ENCODE measurements at regions not wholly inside any gene's neighbourhood (a gene's known extent, or its start where the extent isn't known, plus 50 kb on each side); places are given as distances from the start of the nearest gene placed in this dataset.
"Not testable (repeated sequence)": the region's sequence is repeated elsewhere in the genome, so short reads cannot be mapped to it uniquely, and the experiment has no call there.

- H3K36me3 ChIP-seq (ENCODE audit: control insufficient read depth, insufficient read depth, low read length), result no peaks in the 10 kb centered on the region
- no peak for DNase-seq (ENCODE audit: extremely low read depth, insufficient read length)
- H3K27me3 ChIP-seq (replicated peaks; ENCODE audit: control insufficient read depth, insufficient read depth, low read length), result no peaks in the 10 kb centered on the region
- no peak overlapping the region for H3K4me3 ChIP-seq (replicated peaks; ENCODE audit: low read depth, low read length)
- TF ChIP-seq CTCF (IDR thresholded peaks at IDR 0.05; ENCODE audit: insufficient read depth, low read length, poor library complexity, severe bottlenecking), result no peak
Observed at GRCh38 chr7:118948508-118948907, 724.0 kb downstream of the ANKRD7 start.

- no peak for TF ChIP-seq CTCF (IDR thresholded peaks at IDR 0.05; ENCODE audit: insufficient read depth, low read length, poor library complexity, severe bottlenecking)
- no peak overlapping the region for H3K4me3 ChIP-seq (replicated peaks; ENCODE audit: low read depth, low read length)
Observed at GRCh38 chr7:118949031-118949430, 724.5 kb downstream of the ANKRD7 start.

GRCh38 chr7:118956285-118956684 is 731.8 kb downstream of the ANKRD7 start:
- H3K4me3 ChIP-seq (replicated peaks; ENCODE audit: low read depth, low read length), result not testable (repeated sequence)

More at GRCh38 chr7:118949031-118949430, 724.5 kb downstream of the ANKRD7 start:
- Histone ChIP-seq H3K36me3 (ENCODE audit: control insufficient read depth, insufficient read depth, low read length) (no peaks in the 10 kb centered on the region), H3K27me3 (replicated peaks; ENCODE audit: control insufficient read depth, insufficient read depth, low read length) (no peaks in the 10 kb centered on the region)
- DNase-seq (ENCODE audit: extremely low read depth, insufficient read length), result no peak

GRCh38 chr7:118969370-118969769 is 744.9 kb downstream of the ANKRD7 start:
- Histone ChIP-seq H3K36me3 (ENCODE audit: control insufficient read depth, insufficient read depth, low read length) (no peaks in the 10 kb centered on the region), H3K27me3 (replicated peaks; ENCODE audit: control insufficient read depth, insufficient read depth, low read length) (no peaks in the 10 kb centered on the region), H3K4me3 (replicated peaks; ENCODE audit: low read depth, low read length) (no peak overlapping the region)
- no peak for DNase-seq (ENCODE audit: extremely low read depth, insufficient read length)
- no peak for TF ChIP-seq CTCF (IDR thresholded peaks at IDR 0.05; ENCODE audit: insufficient read depth, low read length, poor library complexity, severe bottlenecking)

More at GRCh38 chr7:118956285-118956684, 731.8 kb downstream of the ANKRD7 start:
- DNase-seq (ENCODE audit: extremely low read depth, insufficient read length); H3K36me3 ChIP-seq (ENCODE audit: control insufficient read depth, insufficient read depth, low read length); H3K27me3 ChIP-seq (replicated peaks; ENCODE audit: control insufficient read depth, insufficient read depth, low read length): not testable (repeated sequence)

GRCh38 chr7:118971706-118972105 is 747.2 kb downstream of the ANKRD7 start:
- no peak for TF ChIP-seq CTCF (IDR thresholded peaks at IDR 0.05; ENCODE audit: insufficient read depth, low read length, poor library complexity, severe bottlenecking)
- no peaks in the 10 kb centered on the region for H3K36me3 ChIP-seq (ENCODE audit: control insufficient read depth, insufficient read depth, low read length)
- H3K4me3 ChIP-seq (replicated peaks; ENCODE audit: low read depth, low read length), result no peak overlapping the region
- no peaks in the 10 kb centered on the region for H3K27me3 ChIP-seq (replicated peaks; ENCODE audit: control insufficient read depth, insufficient read depth, low read length)
- DNase-seq (ENCODE audit: extremely low read depth, insufficient read length), result no peak

GRCh38 chr7:118974836-118975235 is 750.3 kb downstream of the ANKRD7 start:
- DNase-seq (ENCODE audit: extremely low read depth, insufficient read length), result no peak
- Histone ChIP-seq H3K4me3 (replicated peaks; ENCODE audit: low read depth, low read length) (no peak overlapping the region), H3K27me3 (replicated peaks; ENCODE audit: control insufficient read depth, insufficient read depth, low read length) (no peaks in the 10 kb centered on the region), H3K36me3 (ENCODE audit: control insufficient read depth, insufficient read depth, low read length) (no peaks in the 10 kb centered on the region)
- no peak for TF ChIP-seq CTCF (IDR thresholded peaks at IDR 0.05; ENCODE audit: insufficient read depth, low read length, poor library complexity, severe bottlenecking)
